ENCODE measurements at regions not wholly inside any gene's neighbourhood (a gene's known extent, or its start where the extent isn't known, plus 50 kb on each side); places are given as distances from the start of the nearest gene placed in this dataset.

- TF ChIP-seq POLR2A (IDR thresholded peaks at IDR 0.05; ENCODE audit: low read depth, low read length) (no peak), POLR2AphosphoS5 (IDR thresholded peaks at IDR 0.05; ENCODE audit: low read depth, low read length) (no peak)
Measured at GRCh38 chr12:58140395-58140794, 199.0 kb downstream of the ATP23 start.
